ENCODE measurements at regions not wholly inside any gene's neighbourhood (a gene's known extent, or its start where the extent isn't known, plus 50 kb on each side); places are given as distances from the start of the nearest gene placed in this dataset.

GRCh38 chr7:10734595-10734994 is 239.1 kb upstream of the PHF14 start:
- Histone ChIP-seq H2BK120ac (ENCODE audit: low read depth, low read length, poor library complexity, severe bottlenecking) (no peak overlapping the region), H2BK12ac (ENCODE audit: insufficient read length, low read depth, low read length) (no peak overlapping the region), H3T11ph (ENCODE audit: low read length) (no peak overlapping the region), H2BK20ac (ENCODE audit: low read depth, low read length, poor library complexity, severe bottlenecking) (no peak overlapping the region), H3K9me3 (ENCODE audit: control insufficient read depth, low read depth, low read length) (no peaks in the 10 kb centered on the region), H3K9ac (ENCODE audit: extremely low read depth, insufficient read length, low read length) (no peak overlapping the region), H3K4me2 (ENCODE audit: insufficient read depth, insufficient read length, low read length) (no peak overlapping the region), H3K79me1 (ENCODE audit: insufficient read depth, low read depth, low read length, poor library complexity, severe bottlenecking) (no peaks in the 10 kb centered on the region), H3K4me1 (ENCODE audit: insufficient read depth, low read length) (no peaks in the 10 kb centered on the region), H3K23ac (ENCODE audit: insufficient read length, low read depth, low read length) (no peak overlapping the region), H4K20me1 (ENCODE audit: control insufficient read depth, insufficient read depth, insufficient read length) (no peaks in the 10 kb centered on the region), H4K5ac (ENCODE audit: insufficient read length, low read depth, low read length) (no peak overlapping the region), H2BK15ac (ENCODE audit: low read depth, low read length) (no peak overlapping the region), H2BK5ac (ENCODE audit: insufficient read length, low read length) (no peak overlapping the region), H3K18ac (ENCODE audit: insufficient read length, low read depth, low read length) (no peak overlapping the region), H3K79me2 (ENCODE audit: insufficient read depth, low read length) (no peaks in the 10 kb centered on the region), H3K27ac (ENCODE audit: insufficient read length, low read depth, low read length) (no peak overlapping the region), H3K56ac (ENCODE audit: insufficient read length, low read depth, low read length) (no peak overlapping the region), H2AK5ac (ENCODE audit: insufficient read length, low read length) (no peak overlapping the region), H3K23me2 (ENCODE audit: insufficient read length, low read depth, low read length, poor library complexity, severe bottlenecking) (no peaks in the 10 kb centered on the region), H2AFZ (ENCODE audit: low read length) (no peak overlapping the region), H4K91ac (ENCODE audit: insufficient read length, low read depth, low read length) (no peak overlapping the region), H3K27me3 (ENCODE audit: insufficient read depth, low read length) (no peaks in the 10 kb centered on the region), H3K14ac (ENCODE audit: insufficient read depth, low read length) (no peak overlapping the region), H4K8ac (replicated peaks; ENCODE audit: insufficient read length, low read depth, low read length) (no peak overlapping the region), H3K4ac (ENCODE audit: low read depth, low read length) (no peak overlapping the region)
- Mint-ChIP-seq H3K27ac (no peak overlapping the region), H3K36me3 (ENCODE audit: insufficient read depth in 1 of 3, low read depth in 3 of 3) (no peaks in the 10 kb centered on the region; a peak in 1 of 7 replicates), H3K4me1 (no peaks in the 10 kb centered on the region), H3K9me3 (peaks cover 0 to 4% of the 10 kb centered on the region in 2 experiments; a peak in 2 of 5 replicates), H3K27me3 (ENCODE audit: low read depth) (no peaks in the 10 kb centered on the region), H3K4me3 (no peak overlapping the region)
- TF ChIP-seq, protein P1, sequence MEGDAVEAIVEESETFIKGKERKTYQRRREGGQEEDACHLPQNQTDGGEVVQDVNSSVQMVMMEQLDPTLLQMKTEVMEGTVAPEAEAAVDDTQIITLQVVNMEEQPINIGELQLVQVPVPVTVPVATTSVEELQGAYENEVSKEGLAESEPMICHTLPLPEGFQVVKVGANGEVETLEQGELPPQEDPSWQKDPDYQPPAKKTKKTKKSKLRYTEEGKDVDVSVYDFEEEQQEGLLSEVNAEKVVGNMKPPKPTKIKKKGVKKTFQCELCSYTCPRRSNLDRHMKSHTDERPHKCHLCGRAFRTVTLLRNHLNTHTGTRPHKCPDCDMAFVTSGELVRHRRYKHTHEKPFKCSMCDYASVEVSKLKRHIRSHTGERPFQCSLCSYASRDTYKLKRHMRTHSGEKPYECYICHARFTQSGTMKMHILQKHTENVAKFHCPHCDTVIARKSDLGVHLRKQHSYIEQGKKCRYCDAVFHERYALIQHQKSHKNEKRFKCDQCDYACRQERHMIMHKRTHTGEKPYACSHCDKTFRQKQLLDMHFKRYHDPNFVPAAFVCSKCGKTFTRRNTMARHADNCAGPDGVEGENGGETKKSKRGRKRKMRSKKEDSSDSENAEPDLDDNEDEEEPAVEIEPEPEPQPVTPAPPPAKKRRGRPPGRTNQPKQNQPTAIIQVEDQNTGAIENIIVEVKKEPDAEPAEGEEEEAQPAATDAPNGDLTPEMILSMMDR (conservative IDR thresholded peaks at IDR 0.05), result no peak
- no CpG with 5 or more reads among the region's 2 CpGs for WGBS (ENCODE audit: extremely low coverage, insufficient read length, low lambda C conversion rate)
- no peak for DNase-seq

Measured in H9 (cell line).